ENCODE measurements at regions not wholly inside any gene's neighbourhood (a gene's known extent, or its start where the extent isn't known, plus 50 kb on each side); places are given as distances from the start of the nearest gene placed in this dataset.

DNA sequence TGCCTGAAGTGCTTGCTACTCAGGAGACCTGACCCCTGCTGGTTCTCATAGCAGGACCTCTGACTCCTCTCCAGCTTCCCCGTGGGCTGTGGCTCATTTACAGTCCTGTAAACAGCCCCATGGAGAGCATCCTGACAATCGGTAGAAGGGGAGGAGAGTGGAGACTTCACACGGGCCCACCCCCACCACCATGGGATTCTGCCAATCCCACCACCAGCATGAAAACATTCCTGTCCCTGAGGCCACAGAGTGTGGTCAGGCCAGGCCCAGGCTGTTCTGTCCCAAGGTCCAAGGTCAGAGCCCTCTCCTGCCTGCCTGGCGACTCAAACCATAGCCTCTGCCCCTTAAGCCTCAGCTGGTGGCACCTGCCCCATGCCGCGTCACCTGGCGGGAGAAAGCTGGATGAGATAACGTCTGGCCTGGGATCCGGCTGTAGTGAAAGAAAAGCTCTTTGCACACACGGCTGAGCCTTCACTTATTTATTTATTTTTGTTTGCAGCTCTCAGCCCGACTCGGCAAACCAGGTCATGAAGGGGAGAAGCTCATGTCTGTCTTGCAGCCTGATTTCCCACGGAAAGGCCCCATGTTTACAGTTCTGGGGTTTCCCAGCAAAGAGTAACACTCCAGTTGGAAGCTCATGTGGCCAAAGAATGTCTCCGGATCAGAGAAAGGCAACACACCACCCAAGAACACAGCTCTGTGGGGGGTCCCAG is 293.6 kb upstream of the ZMIZ1 start:
- intact Hi-C loops (cut with micrococcal nuclease), result no loop called here
- ATAC-seq, result no peak
- BruUV-seq (replicated peaks), result no TSS peak

More for the DNA sequence above, 293.6 kb upstream of the ZMIZ1 start:
- Histone ChIP-seq H3K36me3 (ENCODE audit: control insufficient read depth in 1 of 2, insufficient read depth in 2 of 2, low read length in 2 of 2) (no peaks in the 10 kb centered on the region), H3K27me3 (ENCODE audit: insufficient read depth, low read length) (no peaks in the 10 kb centered on the region), H3K9ac (ENCODE audit: low read length) (no peak overlapping the region), H3K9me2 (ENCODE audit: insufficient read depth) (no peaks in the 10 kb centered on the region), H3K9me3 (ENCODE audit: control insufficient read depth in 1 of 2, insufficient read depth in 1 of 2, low read depth in 1 of 2, low read length in 2 of 2) (no peaks in the 10 kb centered on the region), H3K4me1 (ENCODE audit: control insufficient read depth in 1 of 2, insufficient read depth in 2 of 2, low read length in 2 of 2) (peaks cover 0 to 10% of the 10 kb centered on the region in 2 experiments; a peak in 3 of 4 replicates), H3K79me2 (ENCODE audit: insufficient read depth, low read length) (no peaks in the 10 kb centered on the region), H3K27ac (ENCODE audit: low read depth, low read length) (no peak overlapping the region), H3K4me2 (ENCODE audit: low read length) (no peak overlapping the region), H3K4me3 (replicated peaks in 1 of 2; ENCODE audit: low read depth in 1 of 2, low read length in 2 of 2) (no peak overlapping the region), H4K20me1 (ENCODE audit: insufficient read depth) (no peaks in the 10 kb centered on the region), H2AFZ (ENCODE audit: low read depth, low read length, poor library complexity, severe bottlenecking) (no peak overlapping the region)
- DNase-seq (ENCODE audit: low read depth, low spot score), result no peak
- TF ChIP-seq ZFX (IDR thresholded peaks at IDR 0.05), result no peak
- no peak for TF ChIP-seq ZNF274 (IDR thresholded peaks at IDR 0.05; ENCODE audit: low read depth, low read length)
- TF ChIP-seq JUND (IDR thresholded peaks at IDR 0.05), result no peak
- TF ChIP-seq EGR1 (IDR thresholded peaks at IDR 0.05; ENCODE audit: low read depth), result no peak
- TF ChIP-seq ELF1 (IDR thresholded peaks at IDR 0.05; ENCODE audit: borderline replicate concordance, low read depth), result no peak
- TF ChIP-seq, protein P1, sequence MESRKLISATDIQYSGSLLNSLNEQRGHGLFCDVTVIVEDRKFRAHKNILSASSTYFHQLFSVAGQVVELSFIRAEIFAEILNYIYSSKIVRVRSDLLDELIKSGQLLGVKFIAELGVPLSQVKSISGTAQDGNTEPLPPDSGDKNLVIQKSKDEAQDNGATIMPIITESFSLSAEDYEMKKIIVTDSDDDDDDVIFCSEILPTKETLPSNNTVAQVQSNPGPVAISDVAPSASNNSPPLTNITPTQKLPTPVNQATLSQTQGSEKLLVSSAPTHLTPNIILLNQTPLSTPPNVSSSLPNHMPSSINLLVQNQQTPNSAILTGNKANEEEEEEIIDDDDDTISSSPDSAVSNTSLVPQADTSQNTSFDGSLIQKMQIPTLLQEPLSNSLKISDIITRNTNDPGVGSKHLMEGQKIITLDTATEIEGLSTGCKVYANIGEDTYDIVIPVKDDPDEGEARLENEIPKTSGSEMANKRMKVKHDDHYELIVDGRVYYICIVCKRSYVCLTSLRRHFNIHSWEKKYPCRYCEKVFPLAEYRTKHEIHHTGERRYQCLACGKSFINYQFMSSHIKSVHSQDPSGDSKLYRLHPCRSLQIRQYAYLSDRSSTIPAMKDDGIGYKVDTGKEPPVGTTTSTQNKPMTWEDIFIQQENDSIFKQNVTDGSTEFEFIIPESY (IDR thresholded peaks at IDR 0.05; ENCODE audit: extremely low read depth, insufficient replicate concordance, low read length), result no peak
- TF ChIP-seq, protein P2, sequence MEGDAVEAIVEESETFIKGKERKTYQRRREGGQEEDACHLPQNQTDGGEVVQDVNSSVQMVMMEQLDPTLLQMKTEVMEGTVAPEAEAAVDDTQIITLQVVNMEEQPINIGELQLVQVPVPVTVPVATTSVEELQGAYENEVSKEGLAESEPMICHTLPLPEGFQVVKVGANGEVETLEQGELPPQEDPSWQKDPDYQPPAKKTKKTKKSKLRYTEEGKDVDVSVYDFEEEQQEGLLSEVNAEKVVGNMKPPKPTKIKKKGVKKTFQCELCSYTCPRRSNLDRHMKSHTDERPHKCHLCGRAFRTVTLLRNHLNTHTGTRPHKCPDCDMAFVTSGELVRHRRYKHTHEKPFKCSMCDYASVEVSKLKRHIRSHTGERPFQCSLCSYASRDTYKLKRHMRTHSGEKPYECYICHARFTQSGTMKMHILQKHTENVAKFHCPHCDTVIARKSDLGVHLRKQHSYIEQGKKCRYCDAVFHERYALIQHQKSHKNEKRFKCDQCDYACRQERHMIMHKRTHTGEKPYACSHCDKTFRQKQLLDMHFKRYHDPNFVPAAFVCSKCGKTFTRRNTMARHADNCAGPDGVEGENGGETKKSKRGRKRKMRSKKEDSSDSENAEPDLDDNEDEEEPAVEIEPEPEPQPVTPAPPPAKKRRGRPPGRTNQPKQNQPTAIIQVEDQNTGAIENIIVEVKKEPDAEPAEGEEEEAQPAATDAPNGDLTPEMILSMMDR (IDR thresholded peaks at IDR 0.05 in 2 of 3, conservative IDR thresholded peaks at IDR 0.05 in 1 of 3; ENCODE audit: borderline replicate concordance in 1 of 3, insufficient read depth in 1 of 3, low read depth in 2 of 3, low read length in 2 of 3), result no peak
- TF ChIP-seq EZH2 (IDR thresholded peaks at IDR 0.05), result no peak
- TF ChIP-seq REST (IDR thresholded peaks at IDR 0.05; ENCODE audit: low read depth), result no peak
- TF ChIP-seq TCF7L2 (IDR thresholded peaks at IDR 0.05; ENCODE audit: borderline replicate concordance, extremely low read depth, insufficient read depth, insufficient read length), result no peak
- TF ChIP-seq CEBPB (IDR thresholded peaks at IDR 0.05; ENCODE audit: low read depth), result no peak
- TF ChIP-seq SRF (IDR thresholded peaks at IDR 0.05; ENCODE audit: low read depth), result no peak
- TF ChIP-seq, protein P3, sequence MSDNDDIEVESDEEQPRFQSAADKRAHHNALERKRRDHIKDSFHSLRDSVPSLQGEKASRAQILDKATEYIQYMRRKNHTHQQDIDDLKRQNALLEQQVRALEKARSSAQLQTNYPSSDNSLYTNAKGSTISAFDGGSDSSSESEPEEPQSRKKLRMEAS (IDR thresholded peaks at IDR 0.05), result no peak
- TF ChIP-seq YY1 (IDR thresholded peaks at IDR 0.05; ENCODE audit: extremely low read depth, insufficient replicate concordance, low read depth, low read length), result no peak
- TF ChIP-seq POLR2AphosphoS5 (IDR thresholded peaks at IDR 0.05; ENCODE audit: low read depth, low read length), result no peak
- no peak for TF ChIP-seq SP1 (IDR thresholded peaks at IDR 0.05; ENCODE audit: low read depth)
- TF ChIP-seq RAD21 (IDR thresholded peaks at IDR 0.05; ENCODE audit: low read depth), result no peak
- ChIA-PET POLR2A (interaction anchor here (0.6 kb wide), 1 partner anchor 292 kb away, joined by 3 read pairs; no protein-coding TSS in a partner anchor), CTCF (no interaction called here), RAD21 (ENCODE audit: low non-redundant PET in 1 of 2, low total read pairs in 2 of 2, uncharacterized antibody in 2 of 2, unreplicated experiment in 2 of 2) (no interaction called here)

All from HCT116 (cell line).